Spleen (tissue), 11 donors: ENCODE measurements at regions not wholly inside any gene's neighbourhood (a gene's known extent, or its start where the extent isn't known, plus 50 kb on each side); places are given as distances from the start of the nearest gene placed in this dataset.
"Not testable (repeated sequence)": the region's sequence is repeated elsewhere in the genome, so short reads cannot be mapped to it uniquely, and the experiment has no call there.

Experiments
- DNase-seq: peaks from one replicate; pipeline ENCODE4 v3.0.0-alpha.2; 2020
- H3K27ac ChIP-seq, 8 donors: fragments of 200-600 bp; sonication (generic) in 7 of 8; 1 replicate in 4 of 8; 2 replicates in 4 of 8; pipeline versions ENCODE4 v1.5.0 to v1.8.0; 2016 to 2021; ENCODE audit warnings: inconsistent platforms in 4 of 8, mild to moderate bottlenecking in 4 of 8, moderate library complexity in 1 of 8
- H3K27me3 ChIP-seq, 7 donors: fragments of 200-600 bp; sonication (generic) in 6 of 7; replicated peaks in 1 of 7; 1 replicate in 4 of 7; 2 replicates in 3 of 7; pipeline versions ENCODE4 v1.5.0 to v1.8.0; 2016 to 2021; ENCODE audit warnings: inconsistent platforms in 3 of 7, mild to moderate bottlenecking in 1 of 7
- H3K36me3 ChIP-seq, 6 donors: fragments of 200-600 bp; sonication (generic) in 5 of 6; 1 replicate in 4 of 6; 2 replicates in 2 of 6; pipeline versions ENCODE4 v1.5.0 to v1.8.0; 2016 to 2021; ENCODE audit warnings: inconsistent platforms in 2 of 6
- H3K4me1 ChIP-seq, 6 donors: fragments of 200-600 bp; sonication (generic) in 5 of 6; 1 replicate in 3 of 6; 2 replicates in 3 of 6; pipeline versions ENCODE4 v1.5.0 to v1.8.0; 2016 to 2021; ENCODE audit warnings: inconsistent platforms in 3 of 6
- H3K4me3 ChIP-seq, 8 donors: fragments of 200-600 bp; sonication (generic) in 7 of 8; 1 replicate in 4 of 8; 2 replicates in 4 of 8; pipeline versions ENCODE4 v1.5.0 to v1.8.0; 2016 to 2021; ENCODE audit warnings: inconsistent platforms in 4 of 8, mild to moderate bottlenecking in 4 of 8, moderate library complexity in 2 of 8
- H3K9me3 ChIP-seq, 8 donors: fragments of 200-600 bp; sonication (generic) in 7 of 8; 1 replicate in 4 of 8; 2 replicates in 4 of 8; pipeline versions ENCODE4 v1.5.0 to v1.8.0; 2016 to 2021; ENCODE audit warnings: inconsistent platforms in 4 of 8
- CTCF ChIP-seq, 11 experiments: fragments of 200-600 bp in 7 of 11; fragments of 450-650 bp in 4 of 11; sonication (generic) in 4 of 11; IDR thresholded peaks in 8 of 11; conservative IDR thresholded peaks in 3 of 11; 1 replicate in 7 of 11; 2 replicates in 4 of 11; pipeline versions ENCODE4 v1.4.0 to v1.8.0; 2016 to 2021; ENCODE audit warnings: antibody characterized with exemption in 11 of 11, inconsistent platforms in 4 of 11, mild to moderate bottlenecking in 1 of 11
- POLR2A ChIP-seq, 3 donors: fragments of 450-650 bp; IDR thresholded peaks; one replicate each; pipeline ENCODE4 v1.5.1; 2017; ENCODE audit warnings: antibody characterized with exemption in 3 of 3, mild to moderate bottlenecking in 1 of 3
- POLR2AphosphoS5 ChIP-seq, 3 donors: sonication (generic); formaldehyde crosslinking; IDR thresholded peaks; one replicate each; pipeline ENCODE4 v1.5.1; 2017; ENCODE audit warnings: antibody characterized with exemption in 3 of 3
- WGBS, 5 donors: extraction: QIAGEN DNeasy Blood & Tissue Kit in 3 of 5; methylation state at CpG; one replicate each; pipeline versions ENCODE4 v1.1.5 to v1.1.7; 2013 to 2018; 5-methylcytosine and 5-hydroxymethylcytosine counted together
- intact Hi-C: fragments of 100-400 bp; cut with DNase I; formaldehyde crosslinking; loops from one replicate; pipeline ENCODE4 v1.15.0; 2023; ENCODE audit warnings: low total_unique reads
- donor health status: healthy with polysubstance abuse.
- donor health status: DM: no; HTN: no; CAD: no; lungs with moderate emphysema.
- donor health status: DM: no; HTN: no; CAD: no.
- donor health status: Bipolar disorder and iron deficiency.
- donor health status: healthy.
- donor health status: DM: no; HTN: no; CAD: no.
- donor health status: DM: yes; HTN: yes; CAD: no.

GRCh38 chr10:30727524-30727923 is 98.0 kb upstream of the LYZL2 start:
- 72 to 84% (median 75%) methylated on average over 2 of the region's 2 CpGs for WGBS, 5 donors
- no peak overlapping the region for H3K27ac ChIP-seq
- H3K4me1 ChIP-seq: peaks cover 0 to 11% (median 0%) of the 10 kb centered on the region in 6 donors
- H3K4me3 ChIP-seq: no peak overlapping the region
- DNase-seq: no peak
- H3K9me3 ChIP-seq: no peaks in the 10 kb centered on the region
- H3K27me3 ChIP-seq: peaks cover 0 to 7% (median 0%) of the 10 kb centered on the region in 7 donors
- intact Hi-C loops: no loop called here
- TF ChIP-seq POLR2A (IDR thresholded peaks at IDR 0.05) (no peak), POLR2AphosphoS5 (IDR thresholded peaks at IDR 0.05) (no peak), CTCF (IDR thresholded peaks at IDR 0.05 in 8 of 11, conservative IDR thresholded peaks at IDR 0.05 in 3 of 11) (no peak)
- no peaks in the 10 kb centered on the region for H3K36me3 ChIP-seq

GRCh38 chr10:30726783-30727414 is 97.3 kb upstream of the LYZL2 start:
- intact Hi-C loops, H3K27me3 ChIP-seq, H3K9me3 ChIP-seq, H3K27ac ChIP-seq, H3K4me3 ChIP-seq, H3K36me3 ChIP-seq: not testable (repeated sequence)
- WGBS, 5 donors: 1 to 3% (median 3%) methylated on average over 18 to 19 of the region's 19 CpGs
- TF ChIP-seq CTCF (IDR thresholded peaks at IDR 0.05 in 8 of 11, conservative IDR thresholded peaks at IDR 0.05 in 3 of 11): peak in 8 of 11 experiments; percentile 27 to 82 (median 71)
- TF ChIP-seq POLR2AphosphoS5 (IDR thresholded peaks at IDR 0.05): peak in 2 of 3 donors; percentile 18 to 38
- peaks cover 0 to 11% (median 0%) of the 10 kb centered on the region in 6 donors for H3K4me1 ChIP-seq
- peak; percentile 95 for DNase-seq

GRCh38 chr10:30725661-30726060 is 96.1 kb upstream of the LYZL2 start:
- Histone ChIP-seq H3K4me1 (peaks cover 0 to 11% (median 0%) of the 10 kb centered on the region in 6 donors), H3K4me3 (no peak overlapping the region), H3K27ac (no peak overlapping the region), H3K9me3 (no peaks in the 10 kb centered on the region), H3K27me3 (peaks cover 0 to 7% (median 0%) of the 10 kb centered on the region in 7 donors), H3K36me3 (no peaks in the 10 kb centered on the region)
- intact Hi-C loops: no loop called here
- no peak for DNase-seq
- TF ChIP-seq CTCF (IDR thresholded peaks at IDR 0.05 in 8 of 11, conservative IDR thresholded peaks at IDR 0.05 in 3 of 11) (no peak), POLR2A (IDR thresholded peaks at IDR 0.05) (no peak), POLR2AphosphoS5 (IDR thresholded peaks at IDR 0.05) (no peak)
- WGBS, 5 donors: 86 to 96% (median 91%) methylated on average over 10 of the region's 10 CpGs

GRCh38 chr10:30724296-30724695 is 94.7 kb upstream of the LYZL2 start:
- WGBS, 5 donors: 57 to 72% (median 70%) methylated on average over 9 of the region's 9 CpGs
- no peak for TF ChIP-seq POLR2AphosphoS5 (IDR thresholded peaks at IDR 0.05)
- no peak for TF ChIP-seq CTCF (IDR thresholded peaks at IDR 0.05 in 8 of 11, conservative IDR thresholded peaks at IDR 0.05 in 3 of 11)
- TF ChIP-seq POLR2A (IDR thresholded peaks at IDR 0.05): no peak
- no peak overlapping the region for H3K4me3 ChIP-seq
- no peak overlapping the region for H3K27ac ChIP-seq
- H3K27me3 ChIP-seq: peaks cover 0 to 7% (median 0%) of the 10 kb centered on the region in 7 donors
- H3K36me3 ChIP-seq: no peaks in the 10 kb centered on the region
- H3K4me1 ChIP-seq: peaks cover 0 to 11% (median 0%) of the 10 kb centered on the region in 6 donors
- H3K9me3 ChIP-seq: no peaks in the 10 kb centered on the region
- DNase-seq: no peak
- intact Hi-C loops: no loop called here
